Activated CD8-positive, alpha-beta T cell treated with anti-CD3 and anti-CD28 coated beads for 36 hours (primary cell): ENCODE measurements at regions not wholly inside any gene's neighbourhood (a gene's known extent, or its start where the extent isn't known, plus 50 kb on each side); places are given as distances from the start of the nearest gene placed in this dataset.

Source experiments
- ATAC-seq: fragments of 200-7000 bp; cut with Tn5 transposase; one replicate; pipeline ENCODE4 v1.10.0; 2021; ENCODE audit warnings: mild to moderate bottlenecking, moderate library complexity
- CTCF ChIA-PET: fragments of 350-600 bp; sonication (Branson Sonifier 250); formaldehyde crosslinking; loops from one replicate; lab custom pipeline; 2021; ENCODE audit warnings: antibody characterized with exemption; lab: Charles Lee
- POLR2A ChIA-PET: fragments of 350-600 bp; sonication (Branson Sonifier 250); formaldehyde crosslinking; loops from one replicate; lab custom pipeline; 2021; ENCODE audit warnings: antibody characterized with exemption; lab: Charles Lee
- DNase-seq: peaks from one replicate; pipeline ENCODE4 v3.0.0-alpha.2; 2020
- H3K27ac Mint-ChIP-seq: one replicate; pipeline ENCODE4 v1.8.0; 2021; ENCODE audit warnings: mild to moderate bottlenecking, mixed read lengths
- H3K27me3 Mint-ChIP-seq: one replicate; pipeline ENCODE4 v1.8.0; 2021; ENCODE audit warnings: mixed read lengths
- H3K36me3 Mint-ChIP-seq: one replicate; pipeline ENCODE4 v1.8.0; 2021; ENCODE audit warnings: low read depth, mixed read lengths
- H3K4me1 Mint-ChIP-seq: one replicate; pipeline ENCODE4 v1.8.0; 2021; ENCODE audit warnings: low read depth, mixed read lengths
- H3K4me3 Mint-ChIP-seq: one replicate; pipeline ENCODE4 v1.8.0; 2021; ENCODE audit warnings: mild to moderate bottlenecking, moderate library complexity, mixed read lengths
- H3K9me3 Mint-ChIP-seq: one replicate; pipeline ENCODE4 v1.8.0; 2021; ENCODE audit warnings: mixed read lengths
- CTCF ChIP-seq: fragments of 200-600 bp; IDR thresholded peaks from one replicate; pipeline ENCODE4 v1.8.0; 2022; ENCODE audit warnings: antibody characterized with exemption, mild to moderate bottlenecking
- intact Hi-C: fragments of 100-400 bp; cut with micrococcal nuclease; formaldehyde crosslinking; loops from one replicate; pipeline ENCODE4 v1.10.0; 2022

- Mint-ChIP-seq H3K36me3 (no peaks in the 10 kb centered on the region), H3K27ac (no peak overlapping the region), H3K4me1 (peaks cover 14% of the 10 kb centered on the region), H3K27me3 (peaks cover 2% of the 10 kb centered on the region), H3K9me3 (no peaks in the 10 kb centered on the region), H3K4me3 (no peak overlapping the region)
- intact Hi-C loops: no loop called here
- ChIA-PET CTCF (no interaction called here), POLR2A (no interaction called here)
- no peak for TF ChIP-seq CTCF
- ATAC-seq (no peak), DNase-seq (no peak)
Observed at GRCh38 chr10:31605426-31605825, 286.4 kb downstream of the ZEB1 start.

- peaks cover 21% of the 10 kb centered on the region for H3K4me1 Mint-ChIP-seq
- H3K4me3 Mint-ChIP-seq: peak overlapping the region; percentile 75
- DNase-seq (no peak), ATAC-seq (no peak)
- no peaks in the 10 kb centered on the region for H3K27me3 Mint-ChIP-seq
- CTCF ChIA-PET: interaction anchor here (1.0 kb wide), 1 partner anchor 18 kb away, joined by 3 read pairs; no protein-coding TSS in a partner anchor
- TF ChIP-seq CTCF: no peak
- POLR2A ChIA-PET: no interaction called here
- intact Hi-C loops: no loop called here
- no peaks in the 10 kb centered on the region for H3K9me3 Mint-ChIP-seq
- no peak overlapping the region for H3K27ac Mint-ChIP-seq
- no peaks in the 10 kb centered on the region for H3K36me3 Mint-ChIP-seq
Observed at GRCh38 chr10:31604646-31605170, 285.7 kb downstream of the ZEB1 start.

- ATAC-seq: no peak
- Mint-ChIP-seq H3K9me3 (no peaks in the 10 kb centered on the region), H3K27me3 (no peaks in the 10 kb centered on the region), H3K36me3 (no peaks in the 10 kb centered on the region), H3K4me1 (peaks cover 21% of the 10 kb centered on the region), H3K27ac (no peak overlapping the region), H3K4me3 (peak overlapping the region; percentile 75)
- intact Hi-C loops: no loop called here
- no peak for DNase-seq
- no peak for TF ChIP-seq CTCF
- ChIA-PET POLR2A (no interaction called here), CTCF (interaction anchor here (1.0 kb wide), 1 partner anchor 17 kb away, joined by 3 read pairs; no protein-coding TSS in a partner anchor)
Observed at GRCh38 chr10:31604096-31604495, 285.1 kb downstream of the ZEB1 start.

- CTCF ChIA-PET: interaction anchor here (0.8 to 1.0 kb wide), 2 partner anchors 17 to 167 kb away, joined by 3 read pairs; no protein-coding TSS in a partner anchor
- Mint-ChIP-seq H3K27ac (no peak overlapping the region), H3K36me3 (no peaks in the 10 kb centered on the region), H3K4me3 (peak overlapping the region; percentile 75), H3K27me3 (no peaks in the 10 kb centered on the region), H3K9me3 (no peaks in the 10 kb centered on the region), H3K4me1 (peaks cover 21% of the 10 kb centered on the region)
- POLR2A ChIA-PET: no interaction called here
- intact Hi-C loops: no loop called here
- no peak for TF ChIP-seq CTCF
- DNase-seq: peak; percentile 92
- ATAC-seq: peak; percentile 98
Observed at GRCh38 chr10:31603235-31604087, 284.4 kb downstream of the ZEB1 start.
